PC-9 (cell line): ENCODE measurements at regions not wholly inside any gene's neighbourhood (a gene's known extent, or its start where the extent isn't known, plus 50 kb on each side); places are given as distances from the start of the nearest gene placed in this dataset.

ENCODE experiments used
- BruUV-seq: library from RNA; stranded (reverse); fragments of 400-500 nt; replicated peaks from 2 replicates; lab custom pipeline; 2021; lab: Mats Ljungman, UMichigan
- CTCF ChIA-PET: fragments of 300-600 bp; sonication (Branson Sonifier 250); formaldehyde crosslinking; loops from one replicate; lab custom pipeline; 2022; ENCODE audit warnings: antibody characterized with exemption; lab: Charles Lee
- POLR2A ChIA-PET: fragments of 300-600 bp; sonication (Branson Sonifier 250); formaldehyde crosslinking; loops from one replicate; lab custom pipeline; 2022; ENCODE audit warnings: antibody characterized with exemption; ENCODE audit not compliant: unreplicated experiment; lab: Charles Lee
- DNase-seq, 2 experiments: peaks; one replicate each; pipeline versions ENCODE4 v3.0.0 to v3.0.0-alpha.2; 2015 to 2022; ENCODE audit warnings: mixed read lengths in 1 of 2
- H2AFZ ChIP-seq: fragments of 200-600 bp; sonication (generic); 2 replicates; pipeline ENCODE4 v1.8.1; 2017; ENCODE audit warnings: antibody characterized with exemption
- H3F3A ChIP-seq: fragments of 200-600 bp; sonication (generic); 2 replicates; pipeline ENCODE4 v1.8.1; 2017; ENCODE audit warnings: antibody characterized with exemption, mild to moderate bottlenecking, low read depth; ENCODE audit not compliant: insufficient read depth
- H3K27ac ChIP-seq: fragments of 200-600 bp; sonication (generic); 2 replicates; pipeline ENCODE4 v1.6.1; 2016; ENCODE audit warnings: mixed run types
- H3K27me3 ChIP-seq: fragments of 200-600 bp; sonication (generic); 2 replicates; pipeline ENCODE4 v1.6.1; 2016; ENCODE audit warnings: low read depth, mixed run types; ENCODE audit not compliant: insufficient read depth
- H3K36me3 ChIP-seq: fragments of 200-600 bp; sonication (generic); 2 replicates; pipeline ENCODE4 v1.6.1; 2016; ENCODE audit warnings: low read depth, mixed run types
- H3K4me1 ChIP-seq: fragments of 200-600 bp; sonication (generic); replicated peaks from 2 replicates; pipeline ENCODE4 v1.6.1; 2016; ENCODE audit warnings: mixed run types; ENCODE audit not compliant: insufficient read depth
- H3K4me2 ChIP-seq: fragments of 200-600 bp; sonication (generic); 2 replicates; pipeline ENCODE4 v1.6.1; 2017; ENCODE audit warnings: mixed run types
- H3K4me3 ChIP-seq: fragments of 200-600 bp; sonication (generic); 2 replicates; pipeline ENCODE4 v1.6.1; 2016; ENCODE audit warnings: mixed run types
- H3K79me2 ChIP-seq: fragments of 200-600 bp; sonication (generic); 2 replicates; pipeline ENCODE4 v1.6.1; 2017; ENCODE audit warnings: low read depth, mixed run types
- H3K9me2 ChIP-seq: fragments of 200-600 bp; sonication (generic); 2 replicates; pipeline ENCODE4 v1.8.1; 2017; ENCODE audit warnings: mild to moderate bottlenecking; ENCODE audit not compliant: insufficient read depth
- H3K9me3 ChIP-seq: fragments of 200-600 bp; sonication (generic); 2 replicates; pipeline ENCODE4 v1.8.1; 2016; ENCODE audit warnings: low read depth; ENCODE audit not compliant: insufficient read depth
- H4K20me1 ChIP-seq: fragments of 200-600 bp; sonication (generic); 2 replicates; pipeline ENCODE4 v1.8.1; 2017; ENCODE audit not compliant: insufficient read depth
- EZH2 ChIP-seq: fragments of 200-600 bp; sonication (generic); IDR thresholded peaks from 2 replicates; pipeline ENCODE4 v1.8.0; 2017; ENCODE audit warnings: antibody characterized with exemption, low read depth
- intact Hi-C: fragments of 100-400 bp; cut with micrococcal nuclease; formaldehyde crosslinking; loops from one replicate; pipeline ENCODE4 v1.10.0; 2022; ENCODE audit not compliant: unreplicated experiment
- TF ChIP-seq, protein P1 (sequence below): fragments of 200-600 bp; sonication (generic); conservative IDR thresholded peaks from 2 replicates; pipeline ENCODE4 v1.6.1; 2017; ENCODE audit warnings: mixed run types, antibody characterized with exemption, mild to moderate bottlenecking, moderate library complexity

DNA sequence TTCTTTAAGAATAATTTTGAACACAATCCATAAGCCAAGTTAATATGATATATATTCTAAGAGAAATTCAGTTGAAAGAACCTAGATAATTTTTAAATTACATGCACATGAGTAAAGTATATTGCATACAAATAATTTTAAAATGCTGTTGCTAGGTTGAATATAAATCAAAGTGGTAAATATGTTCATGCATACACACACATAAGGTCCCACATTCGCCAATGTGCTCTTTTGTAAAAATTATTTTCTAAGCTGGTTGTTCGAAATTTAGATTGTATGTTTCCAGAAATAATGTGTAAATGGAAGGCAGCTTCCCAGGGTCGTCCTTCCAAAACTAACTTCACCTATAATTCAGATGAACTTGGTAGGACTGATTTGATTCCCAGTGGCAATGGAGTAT, 173.7 kb upstream of the CCDC196 start:
- DNase-seq: no peak
- no TSS peak for BruUV-seq
- Histone ChIP-seq H3K4me3 (no peak overlapping the region), H3K4me1 (no peaks in the 10 kb centered on the region), H3K79me2 (no peaks in the 10 kb centered on the region), H3K36me3 (no peaks in the 10 kb centered on the region), H3F3A (no peaks in the 10 kb centered on the region), H3K9me2 (no peaks in the 10 kb centered on the region), H3K27ac (no peak overlapping the region), H3K4me2 (no peak overlapping the region), H2AFZ (no peak overlapping the region), H3K9me3 (no peaks in the 10 kb centered on the region), H4K20me1 (no peaks in the 10 kb centered on the region), H3K27me3 (no peaks in the 10 kb centered on the region)
- CTCF ChIA-PET: no interaction called here
- TF ChIP-seq, protein P1, sequence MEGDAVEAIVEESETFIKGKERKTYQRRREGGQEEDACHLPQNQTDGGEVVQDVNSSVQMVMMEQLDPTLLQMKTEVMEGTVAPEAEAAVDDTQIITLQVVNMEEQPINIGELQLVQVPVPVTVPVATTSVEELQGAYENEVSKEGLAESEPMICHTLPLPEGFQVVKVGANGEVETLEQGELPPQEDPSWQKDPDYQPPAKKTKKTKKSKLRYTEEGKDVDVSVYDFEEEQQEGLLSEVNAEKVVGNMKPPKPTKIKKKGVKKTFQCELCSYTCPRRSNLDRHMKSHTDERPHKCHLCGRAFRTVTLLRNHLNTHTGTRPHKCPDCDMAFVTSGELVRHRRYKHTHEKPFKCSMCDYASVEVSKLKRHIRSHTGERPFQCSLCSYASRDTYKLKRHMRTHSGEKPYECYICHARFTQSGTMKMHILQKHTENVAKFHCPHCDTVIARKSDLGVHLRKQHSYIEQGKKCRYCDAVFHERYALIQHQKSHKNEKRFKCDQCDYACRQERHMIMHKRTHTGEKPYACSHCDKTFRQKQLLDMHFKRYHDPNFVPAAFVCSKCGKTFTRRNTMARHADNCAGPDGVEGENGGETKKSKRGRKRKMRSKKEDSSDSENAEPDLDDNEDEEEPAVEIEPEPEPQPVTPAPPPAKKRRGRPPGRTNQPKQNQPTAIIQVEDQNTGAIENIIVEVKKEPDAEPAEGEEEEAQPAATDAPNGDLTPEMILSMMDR: no peak
- TF ChIP-seq EZH2: no peak
- intact Hi-C loops: no loop called here
- POLR2A ChIA-PET: interaction anchor here (0.7 kb wide), 1 partner anchor 1975 kb away, joined by 4 read pairs; no protein-coding TSS in a partner anchor

GRCh38 chr14:66315098-66315497, 171.1 kb upstream of the CCDC196 start:
- Histone ChIP-seq H3K9me3 (peaks cover 8% of the 10 kb centered on the region), H3K4me2 (no peak overlapping the region), H4K20me1 (no peaks in the 10 kb centered on the region), H3K4me3 (no peak overlapping the region), H3K27ac (no peak overlapping the region), H3K27me3 (no peaks in the 10 kb centered on the region), H3K4me1 (no peaks in the 10 kb centered on the region), H3K9me2 (no peaks in the 10 kb centered on the region), H3F3A (no peaks in the 10 kb centered on the region), H3K79me2 (no peaks in the 10 kb centered on the region), H2AFZ (no peak overlapping the region), H3K36me3 (no peaks in the 10 kb centered on the region)
- no peak for DNase-seq
- no TSS peak for BruUV-seq
- ChIA-PET CTCF (no interaction called here), POLR2A (no interaction called here)
- intact Hi-C loops: no loop called here
- no peak for TF ChIP-seq EZH2
- TF ChIP-seq, protein P1: no peak

DNA sequence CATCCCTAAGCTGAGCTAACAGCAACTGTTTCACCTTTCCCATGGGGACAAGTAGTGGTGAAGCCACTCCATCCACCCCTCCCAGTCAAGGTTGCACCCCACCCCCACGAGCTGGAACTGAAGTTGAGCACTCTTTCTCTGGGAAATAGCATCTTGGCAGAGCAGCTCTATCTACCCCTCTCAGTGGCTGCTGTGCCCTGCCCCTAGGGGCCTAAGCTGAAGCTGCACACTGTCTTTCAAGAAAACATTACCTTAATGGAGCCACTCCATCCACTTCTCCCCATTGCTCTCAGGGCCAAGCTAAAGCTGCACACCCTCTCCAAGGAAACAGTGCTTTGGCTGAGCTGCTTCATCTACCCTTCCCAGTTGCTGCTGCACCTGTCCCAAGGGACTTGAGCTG, 170.6 kb upstream of the CCDC196 start:
- Histone ChIP-seq H3F3A (no peaks in the 10 kb centered on the region), H3K27ac (no peak overlapping the region), H2AFZ (no peak overlapping the region), H3K4me2 (no peak overlapping the region), H3K9me3 (peaks cover 8% of the 10 kb centered on the region), H3K4me3 (no peak overlapping the region), H3K79me2 (no peaks in the 10 kb centered on the region), H3K36me3 (no peaks in the 10 kb centered on the region), H3K4me1 (no peaks in the 10 kb centered on the region), H3K9me2 (no peaks in the 10 kb centered on the region), H3K27me3 (no peaks in the 10 kb centered on the region), H4K20me1 (no peaks in the 10 kb centered on the region)
- no TSS peak for BruUV-seq
- CTCF ChIA-PET: no interaction called here
- intact Hi-C loops: no loop called here
- DNase-seq: no peak
- TF ChIP-seq, protein P1: no peak
- TF ChIP-seq EZH2: no peak
- POLR2A ChIA-PET: no interaction called here
